OCI-LY3 (cell line): ENCODE measurements at regions not wholly inside any gene's neighbourhood (a gene's known extent, or its start where the extent isn't known, plus 50 kb on each side); places are given as distances from the start of the nearest gene placed in this dataset.

ENCODE experiments used
- H2AFZ ChIP-seq: fragments of 200-600, 300-600 bp; shearing (Covaris generic); 2 replicates; pipeline ENCODE4 v1.6.0; 2014; ENCODE audit warnings: antibody characterized with exemption, low read depth, low read length
- H3K27ac ChIP-seq: fragments of 200-600, 300-600 bp; sonication (generic); 2 replicates; pipeline ENCODE4 v1.5.1; 2014; ENCODE audit warnings: mild to moderate bottlenecking, low read length, moderate library complexity, mixed read lengths
- H3K27me3 ChIP-seq: fragments of 200-600, 300-600 bp; sonication (generic); 2 replicates; pipeline ENCODE4 v1.6.1; 2014; ENCODE audit warnings: low read depth, low read length, mixed read lengths
- H3K36me3 ChIP-seq: fragments of 200-600, 300-600 bp; sonication (generic); replicated peaks from 2 replicates; pipeline ENCODE3; 2014; ENCODE audit warnings: low read depth, low read length, mixed read lengths
- H3K4me1 ChIP-seq: fragments of 300-600, 200-600 bp; sonication (generic); 2 replicates; pipeline ENCODE4 v1.6.1; 2014; ENCODE audit warnings: low read length, mixed read lengths
- H3K4me2 ChIP-seq: fragments of 200-600, 300-600 bp; sonication (generic); 2 replicates; pipeline ENCODE4 v1.6.1; 2014; ENCODE audit warnings: low read length, mixed read lengths
- H3K4me3 ChIP-seq: fragments of 300-600, 200-600 bp; sonication (generic); 2 replicates; pipeline ENCODE4 v1.5.1; 2014; ENCODE audit warnings: antibody characterized with exemption, mild to moderate bottlenecking, low read length, moderate library complexity
- H3K79me2 ChIP-seq: fragments of 300-600, 200-600 bp; shearing (Covaris generic); 2 replicates; pipeline ENCODE4 v1.6.1; 2014; ENCODE audit warnings: mild to moderate bottlenecking, low read length, mixed read lengths
- H3K9ac ChIP-seq: fragments of 300-600, 200-600 bp; shearing (Covaris generic); 2 replicates; pipeline ENCODE4 v1.6.0; 2014; ENCODE audit warnings: mild to moderate bottlenecking, low read length, moderate library complexity
- H3K9me3 ChIP-seq: fragments of 200-600, 300-600 bp; shearing (Covaris generic); 2 replicates; pipeline ENCODE4 v1.6.1; 2014; ENCODE audit warnings: low read length, mixed read lengths; ENCODE audit not compliant: insufficient read depth
- H4K20me1 ChIP-seq: fragments of 200-600, 300-600 bp; sonication (generic); 2 replicates; pipeline ENCODE4 v1.6.1; 2016; ENCODE audit warnings: low read length, mixed read lengths; ENCODE audit not compliant: insufficient read depth
- CTCF ChIP-seq: fragments of 200-600, 300-600 bp; sonication (generic); IDR thresholded peaks from 2 replicates; pipeline ENCODE4 v1.5.1; 2014; ENCODE audit warnings: antibody characterized with exemption, low read length, low read depth
- EZH2phosphoT487 ChIP-seq: fragments of 200-600 bp; shearing (Covaris generic); IDR thresholded peaks from 2 replicates; pipeline ENCODE4 v1.6.1; 2018; ENCODE audit warnings: antibody characterized with exemption, mixed run types, low read depth

- Histone ChIP-seq H3K79me2 (no peaks in the 10 kb centered on the region), H3K27me3 (no peaks in the 10 kb centered on the region), H3K9me3 (no peaks in the 10 kb centered on the region), H3K4me1 (no peaks in the 10 kb centered on the region), H3K36me3 (no peaks in the 10 kb centered on the region), H4K20me1 (no peaks in the 10 kb centered on the region), H3K4me3 (no peak overlapping the region), H2AFZ (no peak overlapping the region), H3K4me2 (no peak overlapping the region), H3K9ac (no peak overlapping the region), H3K27ac (no peak overlapping the region)
- TF ChIP-seq CTCF = no peak
- no peak for TF ChIP-seq EZH2phosphoT487
Measured at GRCh38 chr7:85931919-85932318, 711.8 kb upstream of the GRM3 start.

GRCh38 chr7:85928500-85928899, 715.2 kb upstream of the GRM3 start:
- H2AFZ ChIP-seq = no peak overlapping the region
- H3K4me3 ChIP-seq = no peak overlapping the region
- H3K27me3 ChIP-seq = no peaks in the 10 kb centered on the region
- H4K20me1 ChIP-seq = no peaks in the 10 kb centered on the region
- no peak overlapping the region for H3K4me2 ChIP-seq
- no peaks in the 10 kb centered on the region for H3K9me3 ChIP-seq
- H3K36me3 ChIP-seq = no peaks in the 10 kb centered on the region
- H3K79me2 ChIP-seq = no peaks in the 10 kb centered on the region
- TF ChIP-seq CTCF (no peak), EZH2phosphoT487 (no peak)
- H3K9ac ChIP-seq = no peak overlapping the region
- no peak overlapping the region for H3K27ac ChIP-seq
- no peaks in the 10 kb centered on the region for H3K4me1 ChIP-seq

GRCh38 chr7:85927226-85927625, 716.5 kb upstream of the GRM3 start:
- no peak overlapping the region for H2AFZ ChIP-seq
- H4K20me1 ChIP-seq = no peaks in the 10 kb centered on the region
- H3K4me1 ChIP-seq = no peaks in the 10 kb centered on the region
- H3K36me3 ChIP-seq = no peaks in the 10 kb centered on the region
- no peaks in the 10 kb centered on the region for H3K79me2 ChIP-seq
- no peak overlapping the region for H3K4me3 ChIP-seq
- no peak overlapping the region for H3K4me2 ChIP-seq
- no peaks in the 10 kb centered on the region for H3K27me3 ChIP-seq
- TF ChIP-seq CTCF (no peak), EZH2phosphoT487 (no peak)
- H3K27ac ChIP-seq = no peak overlapping the region
- H3K9ac ChIP-seq = no peak overlapping the region
- H3K9me3 ChIP-seq = no peaks in the 10 kb centered on the region

GRCh38 chr7:85924062-85924461, 719.6 kb upstream of the GRM3 start:
- no peaks in the 10 kb centered on the region for H3K27me3 ChIP-seq
- no peak overlapping the region for H3K9ac ChIP-seq
- no peak overlapping the region for H3K4me2 ChIP-seq
- H3K36me3 ChIP-seq = no peaks in the 10 kb centered on the region
- TF ChIP-seq EZH2phosphoT487 (no peak), CTCF (no peak)
- H3K27ac ChIP-seq = no peak overlapping the region
- H3K9me3 ChIP-seq = no peaks in the 10 kb centered on the region
- no peaks in the 10 kb centered on the region for H4K20me1 ChIP-seq
- H3K79me2 ChIP-seq = no peaks in the 10 kb centered on the region
- no peak overlapping the region; the same call in 1 of the 2 replicates for H2AFZ ChIP-seq
- no peaks in the 10 kb centered on the region for H3K4me1 ChIP-seq
- no peak overlapping the region for H3K4me3 ChIP-seq
